GM18519 (cell line): ENCODE measurements at regions not wholly inside any gene's neighbourhood (a gene's known extent, or its start where the extent isn't known, plus 50 kb on each side); places are given as distances from the start of the nearest gene placed in this dataset.

Source experiments
- ATAC-seq: cut with Tn5 transposase; IDR thresholded peaks from one replicate; pipeline ENCODE4 v1.9.1; 2021; ENCODE audit warnings: mild to moderate bottlenecking, moderate library complexity; ENCODE audit not compliant: unreplicated experiment, low FRiP score

DNA sequence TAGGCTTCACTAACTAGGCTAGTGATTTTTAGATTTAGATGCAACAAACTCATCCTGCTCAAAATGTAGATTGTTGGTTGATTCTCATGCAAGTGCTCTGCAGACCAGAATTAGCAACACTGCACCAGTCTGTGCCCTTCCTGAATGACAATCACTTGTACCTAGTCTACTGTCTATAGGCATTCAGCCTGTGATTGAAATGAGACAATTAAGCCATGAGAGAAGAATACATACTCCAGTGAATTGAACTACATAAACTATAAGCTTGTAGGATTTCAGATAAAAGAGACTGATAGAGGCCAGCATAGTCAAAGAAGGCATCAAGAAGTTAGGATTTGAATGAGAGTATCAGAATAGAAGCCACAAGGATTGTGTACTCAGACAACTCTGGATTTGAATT is 138.3 kb upstream of the NRXN1 start:
- ATAC-seq, result no peak

DNA sequence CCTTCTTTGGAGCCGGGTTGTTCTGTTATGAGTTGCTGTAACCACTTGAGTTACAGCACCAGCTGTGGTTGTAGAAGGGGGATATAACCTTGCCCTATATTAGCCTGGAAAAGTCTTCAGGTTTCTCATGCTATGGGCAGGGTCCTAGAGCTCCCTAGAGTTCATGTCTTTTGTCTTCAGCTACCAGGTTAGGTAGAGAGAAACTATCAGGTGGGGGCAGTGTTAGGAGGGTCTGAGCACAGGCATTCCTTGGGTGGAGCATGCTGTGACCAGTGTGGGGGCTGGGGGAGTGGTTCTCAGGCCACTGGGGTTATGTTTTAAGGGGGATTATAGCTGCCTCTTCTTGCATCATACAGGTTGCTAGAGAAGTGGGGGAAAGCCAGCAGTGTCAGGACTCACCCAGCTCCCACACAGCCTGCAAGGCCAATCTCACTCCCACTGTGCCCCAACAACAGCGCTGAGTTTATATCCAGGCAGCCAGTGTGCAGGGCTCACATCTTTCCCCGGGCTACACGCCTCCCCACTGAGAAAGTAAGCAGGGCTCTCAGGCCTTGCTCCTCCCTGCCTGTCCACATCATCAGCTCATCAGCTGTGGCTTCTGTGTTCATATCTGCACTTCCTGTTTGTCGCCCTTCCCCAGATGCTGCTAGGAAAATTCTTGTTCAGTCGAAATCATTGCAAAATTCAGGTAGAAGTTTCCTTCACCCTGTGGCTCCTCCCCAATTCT is 133.8 kb upstream of the NRXN1 start:
- ATAC-seq, result no peak

DNA sequence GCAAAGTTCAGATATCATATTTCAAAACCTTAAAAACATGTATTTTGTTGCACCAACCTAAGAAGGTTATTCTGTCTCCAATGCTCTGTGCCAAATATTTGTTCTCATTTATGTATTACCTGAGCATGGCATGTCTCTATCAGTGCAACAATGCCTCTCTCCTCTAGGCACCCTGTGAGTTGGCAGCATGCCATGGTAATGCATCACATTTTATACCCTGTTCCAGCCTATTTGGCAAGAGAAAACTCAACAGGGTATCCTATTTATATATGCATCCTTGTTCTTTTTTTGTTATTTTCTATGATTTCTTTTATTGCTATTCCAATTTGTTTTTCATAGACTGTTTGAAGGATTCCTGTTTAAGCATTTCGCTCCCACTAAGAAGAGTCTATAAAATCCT is 126.3 kb upstream of the NRXN1 start:
- no peak for ATAC-seq

DNA sequence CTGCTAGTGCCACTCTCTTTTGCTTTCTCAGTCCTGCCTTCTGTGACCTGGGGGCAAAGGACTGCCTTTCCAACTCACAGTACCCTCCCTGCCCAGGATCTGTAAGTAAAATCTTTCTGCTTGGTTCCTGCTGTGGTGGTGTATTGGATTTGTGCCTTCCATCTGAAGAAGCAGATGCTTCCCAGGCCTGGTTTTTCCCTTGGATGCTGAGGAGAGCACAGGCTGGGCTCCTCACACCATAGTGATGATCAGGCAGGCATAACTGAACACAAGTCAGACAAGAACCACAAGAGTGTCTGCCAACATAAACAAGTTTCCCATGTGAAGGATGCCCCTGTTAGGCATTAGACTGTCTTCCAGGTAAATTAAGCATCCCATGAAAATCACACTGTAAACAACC is 121.3 kb upstream of the NRXN1 start:
- no peak for ATAC-seq

DNA sequence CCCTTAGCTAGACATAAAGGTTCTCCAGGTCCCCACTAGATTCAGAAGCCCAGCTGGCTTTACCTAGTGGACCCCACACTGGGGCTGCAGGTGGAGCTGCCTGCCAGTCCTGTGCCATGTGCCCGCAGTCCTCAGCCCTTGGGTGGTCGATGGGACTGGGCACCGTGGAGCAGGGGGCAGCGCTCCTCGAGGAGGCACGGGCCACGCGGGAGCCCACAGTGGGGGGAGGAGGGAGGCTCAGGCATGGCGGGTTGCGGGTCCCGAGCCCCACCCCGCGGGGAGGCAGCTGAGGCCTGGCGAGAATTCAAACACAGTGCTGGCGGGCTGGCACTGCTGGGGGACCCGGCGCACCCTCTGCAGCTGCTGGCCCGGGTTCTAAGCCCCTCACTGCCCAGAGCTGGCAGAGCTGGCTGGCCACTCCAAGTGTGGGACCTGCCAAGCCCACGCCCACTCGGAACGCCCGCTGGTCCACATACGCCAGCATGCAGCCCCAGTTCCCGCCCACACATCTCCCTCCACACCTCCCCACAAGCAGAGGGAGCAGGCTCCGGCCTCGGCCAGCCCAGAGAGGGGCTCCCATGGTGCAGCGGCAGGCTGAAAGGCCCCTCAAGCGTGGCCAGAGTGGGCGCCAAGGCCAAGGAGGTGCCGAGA is 119.7 kb upstream of the NRXN1 start:
- ATAC-seq, result no peak

DNA sequence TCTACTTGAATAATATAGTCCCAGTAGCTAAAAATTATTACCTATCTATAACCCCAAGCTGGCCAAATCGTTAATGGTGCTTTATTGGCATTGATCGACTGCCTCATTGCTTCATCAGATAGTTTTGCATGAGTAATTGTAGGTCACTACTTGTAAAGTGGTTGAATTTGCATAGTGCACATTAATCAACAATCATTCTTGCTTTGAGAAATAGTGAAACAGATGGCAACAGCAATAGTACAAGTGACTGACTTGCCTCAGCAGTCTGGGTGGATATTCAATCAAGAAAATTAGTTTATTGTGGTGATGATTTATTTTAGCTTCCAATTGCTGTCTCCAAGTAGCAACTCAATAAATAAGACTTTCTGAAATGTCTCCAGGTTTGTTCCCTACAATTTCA is 117.8 kb upstream of the NRXN1 start:
- no peak for ATAC-seq

DNA sequence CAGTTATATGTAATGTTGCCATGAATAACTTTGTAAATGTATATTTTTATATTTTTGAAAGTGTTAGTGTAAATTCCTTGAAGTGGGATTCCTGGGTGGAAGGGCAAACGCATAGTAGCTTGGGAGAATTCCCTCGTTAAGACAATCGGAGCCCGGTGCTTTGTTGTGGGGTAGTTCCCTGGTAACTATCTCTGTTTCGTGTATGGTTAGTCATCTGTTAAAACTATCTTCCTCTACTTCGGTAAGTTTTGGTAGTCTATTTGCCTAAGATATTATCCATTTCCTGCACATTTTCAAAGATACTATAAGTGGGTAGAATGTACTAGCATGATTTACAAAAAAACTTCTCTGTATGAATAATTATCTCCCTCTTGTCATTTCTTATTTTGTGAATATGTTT is 113.8 kb upstream of the NRXN1 start:
- ATAC-seq, result no peak

DNA sequence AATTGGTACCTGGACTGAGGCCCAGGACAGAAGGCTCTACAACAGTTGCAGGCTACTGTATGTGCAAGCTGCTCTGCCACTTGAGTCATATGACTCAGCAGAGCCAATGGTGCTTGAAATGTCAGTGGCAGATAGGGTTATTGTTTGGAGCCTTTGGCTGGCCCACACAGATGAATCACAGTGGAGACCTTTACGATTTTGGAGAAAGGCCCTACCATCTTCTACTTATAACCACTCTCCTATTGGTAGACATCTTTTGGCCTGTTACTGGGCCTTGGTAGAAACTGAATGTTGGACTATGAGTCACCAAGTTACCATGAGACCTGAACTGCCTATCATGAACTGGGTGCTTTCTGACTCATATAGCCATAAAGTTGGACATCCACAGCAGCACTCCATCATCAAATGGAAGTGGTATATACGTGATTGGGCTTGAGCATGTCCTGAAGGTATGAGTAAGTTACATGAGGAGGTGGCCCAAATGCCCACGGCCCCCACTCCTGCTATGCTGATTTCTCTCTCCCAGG is 88.9 kb upstream of the NRXN1 start:
- ATAC-seq, result no peak

DNA sequence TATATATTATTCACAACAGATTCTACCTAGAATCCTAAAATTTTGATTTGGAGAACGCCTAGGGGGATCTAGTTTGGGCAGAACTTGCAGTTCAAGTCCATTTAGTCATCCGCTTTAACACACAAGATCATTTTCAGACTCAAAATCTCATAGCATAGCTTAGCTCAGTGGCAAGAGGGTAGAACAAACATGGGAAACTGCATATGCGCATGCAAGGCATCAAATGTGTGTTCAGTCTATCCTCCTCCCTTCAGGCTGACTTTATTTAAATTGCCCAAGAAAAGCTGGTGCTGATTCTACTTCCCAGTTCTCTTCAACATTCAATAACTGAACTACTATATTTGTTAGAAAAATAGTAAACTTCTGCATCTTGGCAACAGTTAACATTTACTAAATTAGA is 79.6 kb upstream of the NRXN1 start:
- ATAC-seq, result no peak

DNA sequence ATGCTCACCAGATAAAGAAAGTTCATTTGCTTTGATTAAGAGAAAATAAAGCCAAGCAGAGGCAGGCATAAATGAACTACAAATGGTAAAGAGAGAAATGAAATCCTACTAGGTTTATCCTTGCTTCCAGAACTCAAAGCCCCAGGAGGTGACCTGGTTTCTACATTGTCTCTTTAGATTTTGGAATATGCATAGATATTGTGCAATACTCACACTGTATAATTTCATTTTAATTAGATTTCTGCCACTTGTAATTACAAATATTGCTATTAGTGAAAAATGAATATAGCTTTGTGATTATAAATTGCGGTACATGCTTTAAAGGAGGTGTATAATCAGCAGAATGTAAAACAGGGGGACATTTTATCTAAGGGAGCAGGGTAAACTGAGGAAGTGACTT is 76.9 kb upstream of the NRXN1 start:
- ATAC-seq, result no peak

DNA sequence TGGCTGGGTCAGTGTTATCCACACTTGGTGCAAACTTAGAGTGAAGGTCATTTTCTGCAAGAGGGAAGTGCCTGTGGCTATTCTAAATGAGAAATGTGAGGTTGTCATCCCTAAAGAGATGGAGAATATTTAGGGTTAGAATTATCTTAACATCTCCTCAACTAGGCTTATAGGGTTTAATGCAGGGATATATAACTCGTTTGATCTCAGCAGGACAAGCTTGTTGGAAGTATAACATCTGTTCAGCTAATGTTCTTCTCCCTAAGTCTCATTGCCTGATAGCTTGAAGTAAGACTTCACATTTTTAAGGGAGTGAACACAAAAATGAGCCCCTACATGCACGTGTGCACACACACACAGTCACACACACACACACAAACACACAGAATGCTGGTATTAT is 75.9 kb upstream of the NRXN1 start:
- ATAC-seq, result no peak

DNA sequence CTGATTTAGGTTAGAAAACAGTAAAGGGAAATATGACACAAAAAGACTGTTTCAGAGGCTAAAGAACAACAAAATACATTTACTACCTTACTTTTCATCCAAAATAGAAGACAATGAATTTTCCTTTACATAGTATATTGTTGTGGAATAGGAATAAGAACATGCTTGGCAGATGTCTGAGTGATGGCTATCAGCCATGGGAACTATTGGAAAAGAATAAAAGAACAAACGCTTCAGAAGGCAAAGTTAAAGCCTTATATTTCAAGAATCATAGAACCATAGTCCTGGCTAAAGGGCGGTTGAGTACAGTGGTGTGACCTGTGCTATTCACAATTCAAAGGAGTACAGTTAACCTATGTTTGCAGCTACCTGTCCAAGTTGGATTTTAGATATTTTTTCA is 73.9 kb upstream of the NRXN1 start:
- no peak for ATAC-seq

DNA sequence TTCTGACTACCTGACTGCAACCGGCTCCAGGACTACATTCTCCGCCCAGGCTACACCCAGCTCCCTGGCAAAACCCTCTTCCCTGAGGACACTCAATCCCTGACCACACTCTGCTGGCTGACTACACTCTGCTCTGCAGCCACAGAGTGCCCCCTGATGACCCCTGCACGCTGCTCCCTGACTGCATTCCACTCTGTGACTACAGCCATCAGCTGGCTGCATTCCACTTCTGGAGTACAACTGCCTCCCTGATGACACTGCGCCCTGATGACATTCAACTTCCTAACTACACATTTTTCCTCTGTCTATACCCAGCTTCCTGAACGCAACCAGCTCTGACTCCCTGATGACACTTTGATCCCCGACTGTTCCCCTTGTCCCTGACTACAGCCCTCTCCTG is 71.3 kb upstream of the NRXN1 start:
- ATAC-seq, result no peak

DNA sequence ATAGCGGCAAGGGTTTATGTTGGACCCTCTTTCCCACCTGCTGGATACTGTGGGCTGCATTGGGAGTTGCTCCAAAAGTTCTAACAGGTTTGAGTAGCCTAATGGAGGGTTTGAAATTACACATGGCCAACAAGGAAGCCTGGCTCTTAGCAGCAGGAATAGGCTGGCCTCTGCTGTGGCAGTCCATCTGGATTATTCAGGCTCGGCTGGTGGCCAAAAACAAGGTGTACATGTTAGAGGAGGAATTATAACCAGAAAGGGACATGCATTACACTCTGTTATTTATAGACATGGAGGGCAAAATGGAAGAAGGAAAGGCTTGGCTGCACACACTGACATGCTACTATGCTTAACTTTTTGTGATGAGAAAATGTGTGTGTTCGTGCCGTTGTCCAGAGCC is 61.1 kb upstream of the NRXN1 start:
- no peak for ATAC-seq

DNA sequence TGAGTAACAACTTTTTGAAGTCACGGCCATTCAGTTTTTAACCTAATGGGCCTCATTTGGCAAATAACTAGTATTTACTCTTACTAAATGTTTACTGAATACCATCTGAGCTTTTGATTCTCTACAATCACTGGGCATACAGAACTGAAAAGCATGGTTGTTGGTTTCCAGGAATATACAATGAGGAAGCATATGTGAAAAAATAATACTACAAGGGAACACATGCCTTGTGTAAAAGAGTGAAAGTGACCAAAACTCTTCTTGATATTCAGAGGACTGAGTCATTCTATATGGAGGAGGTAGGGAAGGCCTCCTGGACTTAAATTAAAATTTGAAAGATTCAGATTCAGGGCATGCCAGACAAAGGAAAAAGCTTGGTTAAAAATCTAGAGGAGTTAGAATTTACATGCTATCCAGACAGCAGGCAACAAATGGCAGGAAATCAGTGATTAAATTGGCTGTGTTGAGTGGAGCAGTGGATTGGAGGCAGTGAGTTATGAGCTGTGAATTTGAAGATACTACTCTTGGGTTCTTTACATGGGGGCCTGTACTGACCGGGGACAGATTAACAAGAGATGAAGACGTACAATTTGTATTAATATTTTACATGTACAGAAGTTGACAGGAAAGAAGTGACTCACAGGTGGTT is 53.6 kb upstream of the NRXN1 start:
- ATAC-seq, result no peak

DNA sequence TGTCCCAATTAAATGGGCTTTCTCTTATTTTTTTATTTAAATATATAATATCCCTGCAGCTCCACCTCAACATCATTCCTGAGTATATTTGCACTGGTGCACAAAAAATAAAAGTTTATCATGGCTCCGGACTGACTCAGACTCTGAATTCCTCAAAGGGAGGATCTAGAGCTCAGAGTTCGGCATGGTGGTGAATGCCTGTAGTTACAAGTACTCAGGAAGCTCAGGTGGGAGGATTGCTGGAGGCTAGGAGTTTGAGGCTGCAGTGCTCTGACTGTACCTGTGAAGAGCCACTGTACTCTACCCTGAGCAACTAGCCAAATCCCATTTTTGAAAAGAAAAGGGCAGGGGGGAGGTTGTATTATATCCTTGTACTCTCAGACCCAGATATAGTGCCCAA is 52.8 kb upstream of the NRXN1 start:
- ATAC-seq, result no peak
